ENCODE measurements at regions not wholly inside any gene's neighbourhood (a gene's known extent, or its start where the extent isn't known, plus 50 kb on each side); places are given as distances from the start of the nearest gene placed in this dataset.

- no peak for DNase-seq
These were observed 123.9 kb downstream of the ACKR3 start for GRCh38 chr2:236693531-236693930.

GRCh38 chr2:236694146-236694888, 124.7 kb downstream of the ACKR3 start:
- no peak for DNase-seq

- DNase-seq = no peak
These were observed 127.2 kb downstream of the ACKR3 start for GRCh38 chr2:236696834-236697233.

- DNase-seq = no peak
These were observed 128.5 kb downstream of the ACKR3 start for GRCh38 chr2:236698016-236698627.

GRCh38 chr2:236700703-236701102, 131.1 kb downstream of the ACKR3 start:
- DNase-seq = no peak

GRCh38 chr2:236702657-236703372, 133.2 kb downstream of the ACKR3 start:
- no peak for DNase-seq

- no peak for DNase-seq
These were observed 133.7 kb downstream of the ACKR3 start for GRCh38 chr2:236703373-236703709.

- DNase-seq = no peak
These were observed 134.3 kb downstream of the ACKR3 start for GRCh38 chr2:236703906-236704305.

GRCh38 chr2:236704887-236705286, 135.3 kb downstream of the ACKR3 start:
- DNase-seq = no peak

- DNase-seq = no peak
These were observed 135.9 kb downstream of the ACKR3 start for GRCh38 chr2:236705295-236706105.

GRCh38 chr2:236706288-236706687, 136.7 kb downstream of the ACKR3 start:
- DNase-seq = no peak

- no peak for DNase-seq
These were observed 137.2 kb downstream of the ACKR3 start for GRCh38 chr2:236706803-236707202.

- no peak for DNase-seq
These were observed 141.8 kb downstream of the ACKR3 start for GRCh38 chr2:236711440-236711839.

- DNase-seq = no peak
These were observed 142.7 kb downstream of the ACKR3 start for GRCh38 chr2:236712304-236712703.

GRCh38 chr2:236712961-236713673, 143.5 kb downstream of the ACKR3 start:
- DNase-seq = no peak

- no peak for DNase-seq
These were observed 144.5 kb downstream of the ACKR3 start for GRCh38 chr2:236714080-236714479.

GRCh38 chr2:236715077-236715476, 145.5 kb downstream of the ACKR3 start:
- DNase-seq = peak; percentile 22

GRCh38 chr2:236715491-236715961, 145.9 kb downstream of the ACKR3 start:
- no peak for DNase-seq

GRCh38 chr2:236717120-236717519, 147.5 kb downstream of the ACKR3 start:
- DNase-seq = no peak

GRCh38 chr2:236717729-236718128, 148.1 kb downstream of the ACKR3 start:
- no peak for DNase-seq

- DNase-seq = no peak
These were observed 148.8 kb downstream of the ACKR3 start for GRCh38 chr2:236718207-236718992.

- no peak for DNase-seq
These were observed 149.6 kb downstream of the ACKR3 start for GRCh38 chr2:236719192-236719635.
